IPS-20b (cell line): ENCODE measurements at regions not wholly inside any gene's neighbourhood (a gene's known extent, or its start where the extent isn't known, plus 50 kb on each side); places are given as distances from the start of the nearest gene placed in this dataset.

Source experiments
- H3K27ac ChIP-seq: one replicate; pipeline ENCODE4 v1.5.1; 2013; ENCODE audit warnings: low read length
- H3K27me3 ChIP-seq: 2 replicates; pipeline ENCODE4 v1.6.1; 2013; ENCODE audit warnings: mild to moderate bottlenecking, low read length, inconsistent platforms; ENCODE audit not compliant: insufficient read depth
- H3K36me3 ChIP-seq: 2 replicates; pipeline ENCODE4 v1.6.1; 2013; ENCODE audit warnings: low read depth, mild to moderate bottlenecking, inconsistent platforms, low read length, moderate library complexity; ENCODE audit not compliant: insufficient read depth
- H3K4me1 ChIP-seq: 2 replicates; pipeline ENCODE4 v1.6.1; 2013; ENCODE audit warnings: mild to moderate bottlenecking, control low read depth, inconsistent platforms, low read length, moderate library complexity; ENCODE audit not compliant: insufficient read depth
- H3K4me3 ChIP-seq: 2 replicates; pipeline ENCODE4 v1.5.1; 2013; ENCODE audit warnings: mild to moderate bottlenecking, low read length, inconsistent platforms
- H3K9ac ChIP-seq: 2 replicates; pipeline ENCODE4 v1.6.1; 2013; ENCODE audit warnings: low read depth, mild to moderate bottlenecking, inconsistent platforms, low read length, moderate library complexity
- H3K9me3 ChIP-seq: 2 replicates; pipeline ENCODE4 v1.6.1; 2013; ENCODE audit warnings: mild to moderate bottlenecking, low read depth, low read length, inconsistent platforms; ENCODE audit not compliant: insufficient read depth

DNA sequence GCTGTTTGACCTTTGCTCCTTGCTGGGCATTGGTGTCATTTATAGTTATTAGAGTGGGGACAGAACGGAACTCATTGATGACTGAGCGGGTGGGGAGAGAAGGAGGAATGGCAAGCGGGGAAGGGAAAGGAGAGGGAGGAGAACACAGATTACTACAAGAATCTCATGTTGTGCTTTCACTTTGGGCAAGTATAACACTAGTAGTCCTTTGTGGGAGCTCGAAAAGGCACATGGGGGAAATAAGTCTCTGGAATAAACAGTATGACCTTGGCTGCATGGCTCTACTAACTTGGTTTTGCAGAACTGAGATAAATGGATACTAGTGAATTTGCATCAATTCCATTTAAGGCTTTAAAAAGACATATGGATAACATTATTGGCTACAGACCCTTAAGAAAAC, 161.7 kb upstream of the NABP1 start:
- Histone ChIP-seq H3K4me3 (no peak overlapping the region), H3K4me1 (no peaks in the 10 kb centered on the region), H3K27me3 (no peaks in the 10 kb centered on the region), H3K36me3 (no peaks in the 10 kb centered on the region), H3K9me3 (no peaks in the 10 kb centered on the region), H3K27ac (no peak overlapping the region), H3K9ac (no peak overlapping the region)

DNA sequence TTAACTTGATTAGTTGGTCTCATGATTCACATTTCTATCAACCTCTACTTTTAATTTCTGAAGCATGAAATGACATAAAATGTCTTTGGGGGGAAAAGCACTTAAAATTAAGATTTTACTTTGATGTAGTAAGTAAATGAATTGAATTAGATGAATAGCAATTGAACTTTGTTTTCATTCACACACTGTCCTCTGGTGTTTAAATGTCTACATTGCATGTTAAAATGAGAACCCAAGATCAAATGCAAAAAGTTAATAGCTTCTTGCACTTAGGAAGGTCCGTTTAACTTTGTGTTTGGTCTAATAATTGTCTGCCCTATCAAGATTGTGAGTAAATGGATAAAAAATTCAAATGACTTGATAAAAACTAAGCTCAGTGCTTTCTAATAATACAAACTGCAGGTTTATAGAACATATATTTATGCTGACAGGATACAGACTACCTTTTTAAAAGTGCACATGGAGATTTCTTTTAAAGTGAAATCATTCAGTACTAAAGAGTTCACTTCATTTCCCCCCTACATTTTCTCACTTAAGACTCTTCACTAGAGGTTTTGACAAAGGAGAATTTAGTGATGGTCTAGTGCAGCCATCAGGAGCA, 156.2 kb upstream of the NABP1 start:
- Histone ChIP-seq H3K9me3 (no peaks in the 10 kb centered on the region), H3K27ac (no peak overlapping the region), H3K4me1 (no peaks in the 10 kb centered on the region), H3K9ac (no peak overlapping the region), H3K36me3 (no peaks in the 10 kb centered on the region), H3K27me3 (no peaks in the 10 kb centered on the region), H3K4me3 (no peak overlapping the region)

DNA sequence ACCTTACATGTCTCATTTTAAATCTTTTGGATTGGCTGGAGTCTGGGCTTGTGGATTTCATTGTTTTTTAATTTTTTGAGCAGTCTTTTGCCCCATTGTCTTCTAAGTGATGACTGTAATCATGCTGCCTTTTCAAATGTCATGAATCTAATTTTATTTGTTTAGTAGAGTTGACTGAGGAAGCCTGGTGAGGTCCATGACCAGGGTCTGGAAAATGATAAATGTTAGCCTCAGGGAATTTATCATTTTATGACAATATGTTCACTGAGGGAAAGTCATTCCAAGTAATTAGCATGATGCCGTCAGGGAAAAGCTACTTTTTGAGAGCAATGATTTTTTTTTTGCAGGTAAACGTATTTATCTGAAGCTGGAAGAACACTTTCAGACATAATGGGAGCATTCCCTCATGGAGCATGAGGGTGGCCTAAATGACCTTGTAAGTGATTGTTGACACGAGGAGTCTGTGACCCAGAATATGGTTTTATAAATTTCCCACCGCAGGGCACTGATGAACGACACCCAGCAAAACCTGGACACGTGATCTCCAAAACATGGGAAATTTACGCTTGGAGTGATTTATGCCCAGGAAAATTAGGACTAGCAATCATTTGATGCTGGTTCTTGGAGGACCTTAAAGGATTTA, 155.3 kb upstream of the NABP1 start:
- no peak overlapping the region for H3K27ac ChIP-seq
- H3K9me3 ChIP-seq, result no peaks in the 10 kb centered on the region
- no peak overlapping the region for H3K9ac ChIP-seq
- H3K4me1 ChIP-seq, result no peaks in the 10 kb centered on the region
- no peak overlapping the region for H3K4me3 ChIP-seq
- no peaks in the 10 kb centered on the region for H3K27me3 ChIP-seq
- no peaks in the 10 kb centered on the region for H3K36me3 ChIP-seq

DNA sequence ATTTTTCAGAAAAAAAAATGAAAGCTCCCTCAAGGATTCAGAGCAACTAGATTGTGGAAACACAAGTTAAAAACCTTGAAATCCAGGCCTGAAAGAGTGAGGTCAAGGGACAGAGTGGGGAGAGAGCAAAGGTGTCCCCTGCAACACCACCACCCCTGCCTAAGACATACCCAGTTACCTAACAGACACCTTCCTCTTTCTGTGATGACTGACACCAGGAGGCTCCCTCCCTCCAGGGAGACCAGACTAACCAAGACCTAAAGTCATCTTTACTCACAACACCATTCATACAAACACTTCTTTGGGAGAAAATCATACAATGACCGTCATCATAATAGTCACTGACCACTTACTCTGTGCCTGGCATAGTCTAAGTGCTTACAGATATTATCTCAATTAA, 151.8 kb upstream of the NABP1 start:
- H3K27me3 ChIP-seq, result no peaks in the 10 kb centered on the region
- no peaks in the 10 kb centered on the region for H3K4me1 ChIP-seq
- H3K4me3 ChIP-seq, result no peak overlapping the region
- no peaks in the 10 kb centered on the region for H3K36me3 ChIP-seq
- no peaks in the 10 kb centered on the region for H3K9me3 ChIP-seq
- no peak overlapping the region for H3K9ac ChIP-seq
- H3K27ac ChIP-seq, result no peak overlapping the region

DNA sequence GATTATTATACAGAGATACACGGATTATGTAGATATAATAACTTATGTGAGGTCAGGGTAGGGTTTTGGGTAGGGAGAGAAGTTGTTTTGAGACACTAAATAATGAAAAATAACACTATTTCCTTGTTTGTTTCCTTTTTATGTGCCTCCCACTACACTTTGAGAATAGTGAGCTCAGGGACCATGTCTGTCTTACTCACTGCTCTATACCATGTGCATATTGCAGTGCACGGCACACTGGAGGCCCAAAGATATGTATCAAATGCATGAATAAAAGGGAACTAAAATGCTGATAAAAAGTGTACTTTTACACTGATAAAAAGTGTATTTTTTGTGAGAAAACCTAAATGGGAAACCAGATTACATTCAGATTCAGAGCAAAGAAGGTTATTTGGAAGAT, 151.4 kb upstream of the NABP1 start:
- Histone ChIP-seq H3K27ac (no peak overlapping the region), H3K36me3 (no peaks in the 10 kb centered on the region), H3K4me1 (no peaks in the 10 kb centered on the region), H3K27me3 (no peaks in the 10 kb centered on the region), H3K9me3 (no peaks in the 10 kb centered on the region), H3K4me3 (no peak overlapping the region), H3K9ac (no peak overlapping the region)

DNA sequence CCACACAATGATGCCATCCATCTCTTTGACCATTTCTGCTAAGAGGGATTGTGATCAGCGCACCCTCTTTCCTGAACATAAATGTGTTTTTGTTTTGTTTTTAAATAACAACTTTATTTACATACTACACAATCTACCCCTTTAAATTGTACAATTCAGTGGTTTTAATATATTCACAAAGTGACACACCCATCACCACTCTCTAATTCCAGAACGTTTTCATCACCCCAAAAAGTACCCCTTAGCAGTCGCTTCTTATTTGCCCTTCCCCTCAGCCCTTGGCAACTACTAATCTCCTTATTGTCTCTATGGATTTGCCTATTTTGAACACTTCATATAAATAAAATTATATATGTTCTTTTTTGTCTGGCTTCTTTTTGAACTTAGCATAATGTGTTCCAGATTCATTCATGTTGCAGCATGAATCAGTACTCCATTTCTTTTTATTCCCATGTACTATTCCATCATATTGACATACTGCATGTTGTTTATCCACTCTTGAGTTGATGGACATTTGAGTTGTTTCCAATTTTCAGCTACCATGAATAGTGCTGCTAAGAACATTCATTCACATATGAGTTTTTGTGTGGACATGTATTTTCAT, 150.9 kb upstream of the NABP1 start:
- Histone ChIP-seq H3K4me1 (no peaks in the 10 kb centered on the region), H3K9me3 (no peaks in the 10 kb centered on the region), H3K36me3 (no peaks in the 10 kb centered on the region), H3K27me3 (no peaks in the 10 kb centered on the region), H3K4me3 (no peak overlapping the region), H3K27ac (no peak overlapping the region), H3K9ac (no peak overlapping the region)

DNA sequence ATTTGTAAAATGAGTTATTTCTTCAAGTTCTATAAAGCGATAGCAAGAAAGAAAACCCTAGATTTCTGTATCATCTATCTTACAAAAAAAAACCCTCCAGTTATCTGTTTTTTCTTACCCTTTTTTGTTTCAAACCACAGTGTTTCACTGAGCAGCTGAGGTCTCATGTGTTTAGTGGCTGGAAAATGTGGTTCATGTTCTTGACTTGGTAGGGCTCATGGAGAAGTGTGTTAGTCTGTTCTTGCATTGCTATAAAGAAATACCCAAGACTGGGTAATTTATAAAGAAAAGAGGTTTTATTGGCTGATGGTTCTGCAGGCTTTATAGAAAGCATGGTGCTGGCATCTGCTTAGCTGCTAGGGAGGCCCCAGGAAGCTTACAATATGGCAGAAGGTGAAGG, 147.3 kb upstream of the NABP1 start:
- Histone ChIP-seq H3K4me3 (no peak overlapping the region), H3K27me3 (no peaks in the 10 kb centered on the region), H3K9ac (no peak overlapping the region), H3K4me1 (no peaks in the 10 kb centered on the region), H3K27ac (no peak overlapping the region), H3K36me3 (no peaks in the 10 kb centered on the region), H3K9me3 (no peaks in the 10 kb centered on the region)

DNA sequence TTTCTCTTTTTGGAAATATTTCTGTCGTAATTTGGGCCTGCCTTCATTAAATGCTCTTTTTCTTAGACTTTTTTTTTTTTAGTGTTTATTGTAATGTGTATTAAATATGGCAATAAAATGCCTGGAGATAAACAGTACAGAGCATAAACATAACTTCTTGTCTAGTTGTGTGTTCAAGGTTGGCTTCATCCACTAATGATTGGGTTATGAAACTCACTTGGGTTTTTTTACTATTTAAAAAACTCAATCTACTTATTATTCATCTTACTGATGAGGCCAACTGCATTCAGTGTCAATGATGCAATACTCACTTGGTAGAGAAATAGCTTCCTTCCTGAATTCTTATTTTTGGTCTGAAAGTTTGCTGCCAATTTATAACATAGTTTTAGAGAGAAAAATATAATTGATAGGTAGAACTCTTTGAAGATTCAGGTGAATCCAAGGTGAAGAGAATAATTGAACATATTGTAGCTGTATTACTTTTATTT, 144.2 kb upstream of the NABP1 start:
- Histone ChIP-seq H3K4me3 (no peak overlapping the region), H3K9me3 (no peaks in the 10 kb centered on the region)

DNA sequence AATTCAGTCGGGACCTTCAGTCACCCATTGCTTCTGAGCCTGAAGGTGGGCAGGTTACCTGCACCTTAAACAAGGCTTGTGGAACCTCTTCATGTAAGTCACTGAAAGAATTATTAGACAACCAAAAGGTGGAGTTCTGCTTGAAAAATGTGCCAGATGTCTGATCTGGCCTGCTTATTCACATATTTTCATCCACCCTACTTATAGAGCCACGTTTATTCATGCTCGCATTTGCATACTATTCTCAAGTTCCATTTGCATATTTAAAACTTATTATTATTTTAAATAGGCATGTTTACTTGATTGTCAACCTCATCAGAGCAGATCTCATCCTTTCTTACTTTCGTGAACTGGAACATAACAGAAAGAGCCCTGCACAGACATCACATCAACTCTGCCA, 140.0 kb upstream of the NABP1 start:
- no peaks in the 10 kb centered on the region for H3K9me3 ChIP-seq
- no peaks in the 10 kb centered on the region for H3K36me3 ChIP-seq
- no peak overlapping the region for H3K27ac ChIP-seq
- no peaks in the 10 kb centered on the region for H3K27me3 ChIP-seq
- H3K4me3 ChIP-seq, result no peak overlapping the region
- H3K9ac ChIP-seq, result no peak overlapping the region
- H3K4me1 ChIP-seq, result peaks cover 6% of the 10 kb centered on the region; the same call in 1 of the 2 replicates

More for the DNA sequence above, 144.2 kb upstream of the NABP1 start:
- H3K27me3 ChIP-seq, result no peaks in the 10 kb centered on the region
- no peak overlapping the region for H3K27ac ChIP-seq
- H3K4me1 ChIP-seq, result peaks cover 3% of the 10 kb centered on the region; the same call in 1 of the 2 replicates
- H3K9ac ChIP-seq, result no peak overlapping the region
- no peaks in the 10 kb centered on the region for H3K36me3 ChIP-seq

DNA sequence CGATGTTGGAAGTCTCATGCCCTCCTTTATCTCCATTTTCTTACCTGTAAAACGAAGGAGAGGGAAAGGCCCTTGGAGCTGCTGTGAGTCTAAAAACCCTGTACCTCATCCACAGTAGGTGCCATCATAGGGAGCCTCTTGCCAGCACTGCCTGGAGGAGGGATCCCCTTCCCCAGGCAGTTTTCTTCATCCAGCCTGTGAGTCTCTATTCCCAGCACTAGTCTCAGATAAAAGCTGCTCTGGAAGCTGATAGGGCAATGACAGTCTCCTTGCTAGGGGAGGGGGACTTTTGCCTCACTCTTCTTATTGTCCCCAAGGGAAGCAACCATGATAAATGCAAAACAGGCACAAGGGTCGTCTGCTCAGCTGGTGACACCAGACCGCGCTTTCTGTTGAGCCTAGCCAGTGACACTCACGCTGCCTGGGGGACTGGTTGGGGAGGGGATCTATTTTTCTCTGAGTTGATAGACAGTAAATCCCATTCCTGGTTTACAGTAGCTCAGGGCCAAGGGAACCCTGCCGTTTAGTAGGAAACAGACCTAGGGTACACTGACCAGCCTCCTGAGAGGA, 139.5 kb upstream of the NABP1 start:
- Histone ChIP-seq H3K36me3 (no peaks in the 10 kb centered on the region), H3K27me3 (no peaks in the 10 kb centered on the region), H3K4me3 (no peak overlapping the region), H3K27ac (no peak overlapping the region), H3K4me1 (peaks cover 6% of the 10 kb centered on the region; the same call in 1 of the 2 replicates), H3K9ac (no peak overlapping the region), H3K9me3 (no peaks in the 10 kb centered on the region)

DNA sequence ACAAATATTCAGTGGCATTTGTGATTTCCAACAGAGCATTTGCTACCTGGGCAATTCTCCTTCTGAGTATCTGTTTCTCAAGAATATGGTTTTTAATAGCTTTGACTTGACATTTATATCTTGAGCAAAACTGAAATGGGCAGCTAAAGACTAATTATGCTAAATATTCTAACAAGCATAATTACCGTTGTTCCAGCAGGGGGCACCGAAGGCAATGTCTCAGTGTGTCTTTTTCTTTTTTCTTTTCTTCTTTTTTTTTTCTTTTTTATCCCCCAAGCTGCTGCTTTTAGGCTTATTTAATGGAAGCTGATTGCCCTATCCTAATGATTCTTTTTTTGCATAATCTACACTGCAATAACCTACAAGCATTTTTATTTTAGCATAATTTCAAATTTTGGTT, 138.9 kb upstream of the NABP1 start:
- no peaks in the 10 kb centered on the region for H3K27me3 ChIP-seq
- H3K4me3 ChIP-seq, result no peak overlapping the region
- no peaks in the 10 kb centered on the region for H3K36me3 ChIP-seq

DNA sequence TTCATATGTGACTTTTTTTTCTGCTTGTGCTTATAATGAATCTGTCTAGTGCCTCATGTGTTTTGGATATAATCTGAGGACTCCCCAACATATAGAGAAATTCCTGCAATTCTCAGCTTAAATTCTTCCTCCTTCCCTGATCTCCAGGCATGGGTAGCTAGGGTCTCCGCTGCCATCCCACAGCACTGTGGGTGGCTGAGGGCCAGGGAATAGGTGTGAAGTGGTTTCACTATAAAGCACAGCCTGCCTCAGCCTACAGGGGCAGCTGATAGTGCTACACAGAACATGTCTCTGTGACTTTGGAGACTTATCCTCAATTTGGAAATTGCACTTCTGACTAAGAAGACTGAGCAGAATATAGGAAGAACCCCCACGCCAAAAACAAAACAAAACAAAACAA, 137.3 kb upstream of the NABP1 start:
- Histone ChIP-seq H3K36me3 (no peaks in the 10 kb centered on the region), H3K4me1 (peaks cover 9% of the 10 kb centered on the region; the same call in 1 of the 2 replicates), H3K9me3 (no peaks in the 10 kb centered on the region)

More for the DNA sequence above, 138.9 kb upstream of the NABP1 start:
- Histone ChIP-seq H3K27ac (no peak overlapping the region), H3K9ac (no peak overlapping the region), H3K4me1 (peaks cover 9% of the 10 kb centered on the region; the same call in 1 of the 2 replicates), H3K9me3 (no peaks in the 10 kb centered on the region)

More for the DNA sequence above, 137.3 kb upstream of the NABP1 start:
- no peak overlapping the region for H3K9ac ChIP-seq
- no peaks in the 10 kb centered on the region for H3K27me3 ChIP-seq
- H3K4me3 ChIP-seq, result no peak overlapping the region
- H3K27ac ChIP-seq, result no peak overlapping the region
